A549 (cell line): ENCODE measurements at regions not wholly inside any gene's neighbourhood (a gene's known extent, or its start where the extent isn't known, plus 50 kb on each side); places are given as distances from the start of the nearest gene placed in this dataset.

Experiments
- ATAC-seq, 2 experiments: fragments of 200-7000 bp in 1 of 2; fragments of >200 bp in 1 of 2; cut with Nextera tagmentation in 1 of 2; cut with Tn5 transposase in 1 of 2; 3 replicates each; pipeline versions ENCODE4 v1.8.0 to v1.9.1; 2018 to 2020; ENCODE audit warnings: mild to moderate bottlenecking in 1 of 2, moderate library complexity in 1 of 2
- CTCF ChIA-PET: fragments of 300-600 bp; sonication (Branson Sonifier 250); formaldehyde crosslinking; extraction: SDS; loops from one replicate; lab custom pipeline; 2021; ENCODE audit warnings: antibody characterized with exemption, inconsistent platforms; lab: Yijun Ruan, JAX
- POLR2A ChIA-PET: fragments of 350-600 bp; formaldehyde crosslinking; extraction: SDS; loops from one replicate; lab custom pipeline; 2021; ENCODE audit warnings: antibody characterized with exemption, inconsistent platforms; lab: Yijun Ruan, JAX
- DNase-seq, 2 experiments: peaks; one replicate each; pipeline versions ENCODE4 v3.0.0 to v3.0.0-alpha.2; 2011 to 2016; ENCODE audit warnings: low read depth in 1 of 2, low spot score in 1 of 2
- FAIRE-seq: peaks from 2 replicates; lab custom pipeline; 2011; peaks lifted over from hg19 to GRCh38; lab: Jason Lieb, UNC
- H3K27ac ChIP-seq, 2 experiments: fragments of >200 bp; sonication (Bioruptor Twin); formaldehyde crosslinking; 3 replicates each; pipeline ENCODE4 v1.5.1; 2016 to 2017
- H3K4me1 ChIP-seq: fragments of >200 bp; sonication (Bioruptor Twin); formaldehyde crosslinking; 3 replicates; pipeline ENCODE4 v1.6.1; 2016
- H3K4me2 ChIP-seq: fragments of >200 bp; sonication (Bioruptor Twin); formaldehyde crosslinking; 3 replicates; pipeline ENCODE4 v1.6.1; 2016
- H3K4me3 ChIP-seq: fragments of >200 bp; sonication (Bioruptor Twin); formaldehyde crosslinking; 3 replicates; pipeline ENCODE4 v1.5.1; 2016
- H3K9me3 ChIP-seq: fragments of >200 bp; sonication (Bioruptor Twin); formaldehyde crosslinking; 3 replicates; pipeline ENCODE4 v1.6.1; 2016
- CHD2 ChIP-seq: fragments of 150-350 bp; IDR thresholded peaks from 2 replicates; pipeline ENCODE4 v1.6.1; 2014; ENCODE audit warnings: low read length; ENCODE audit not compliant: partially characterized antibody
- ESRRA ChIP-seq: fragments of 150-350 bp; IDR thresholded peaks from 2 replicates; pipeline ENCODE4 v1.6.1; 2014; ENCODE audit warnings: mild to moderate bottlenecking, low read length, borderline replicate concordance
- FOSL2 ChIP-seq, 2 experiments: fragments of 450-650 bp in 1 of 2; fragments of >200 bp in 1 of 2; sonication (Bioruptor Twin) in 1 of 2; formaldehyde crosslinking; IDR thresholded peaks; 2 replicates each; pipeline versions ENCODE4 v1.5.0 to v1.6.1; 2016 to 2020; ENCODE audit warnings: mild to moderate bottlenecking in 1 of 2, moderate library complexity in 1 of 2
- FOXS1 ChIP-seq: fragments of 250-450 bp; sonication (Bioruptor Pico); IDR thresholded peaks from 2 replicates; pipeline ENCODE4 v1.5.0; 2020; ENCODE audit warnings: mild to moderate bottlenecking, moderate library complexity
- GATA3 ChIP-seq: IDR thresholded peaks from 2 replicates; pipeline ENCODE4 v1.6.1; 2012; ENCODE audit warnings: borderline replicate concordance
- HDAC2 ChIP-seq: fragments of 200-600 bp; sonication (generic); IDR thresholded peaks from 2 replicates; pipeline ENCODE4 v1.6.1; 2016
- HOXA7 ChIP-seq: fragments of 250-450 bp; sonication (Bioruptor Pico); IDR thresholded peaks from 2 replicates; pipeline ENCODE4 v1.5.0; 2020; ENCODE audit warnings: mild to moderate bottlenecking, moderate library complexity
- KDM5A ChIP-seq: fragments of 200-600 bp; sonication (generic); IDR thresholded peaks from 2 replicates; pipeline ENCODE4 v1.6.1; 2016; ENCODE audit warnings: antibody characterized with exemption, mild to moderate bottlenecking
- MAFK ChIP-seq: fragments of 450-650 bp; IDR thresholded peaks from 2 replicates; pipeline ENCODE4 v1.6.1; 2014; ENCODE audit not compliant: partially characterized antibody
- MYC ChIP-seq: IDR thresholded peaks from 2 replicates; pipeline ENCODE4 v1.6.1; 2012; ENCODE audit warnings: mild to moderate bottlenecking, inconsistent platforms, low read length, improper control_type of control experiment, borderline replicate concordance
- NPAS2 ChIP-seq: fragments of 250-450 bp; sonication (Bioruptor Pico); IDR thresholded peaks from 2 replicates; pipeline ENCODE4 v1.8.0; 2022; ENCODE audit warnings: mild to moderate bottlenecking, moderate library complexity, borderline replicate concordance
- PHF8 ChIP-seq: fragments of 200-600 bp; sonication (generic); IDR thresholded peaks from 2 replicates; pipeline ENCODE4 v1.6.1; 2016; ENCODE audit warnings: low read depth, mild to moderate bottlenecking, antibody characterized with exemption, moderate library complexity, borderline replicate concordance
- RCOR1 ChIP-seq: fragments of 150-350 bp; IDR thresholded peaks from 2 replicates; pipeline ENCODE4 v1.6.1; 2014; ENCODE audit warnings: antibody characterized with exemption, low read length, low read depth
- SMC3 ChIP-seq: fragments of >200 bp; sonication (Bioruptor Twin); formaldehyde crosslinking; IDR thresholded peaks from 3 replicates; pipeline ENCODE4 v1.6.1; 2018; ENCODE audit warnings: inconsistent platforms
- WGBS: methylation state at CpG from one replicate; pipeline ENCODE4 v1.1.6; 2017; ENCODE audit errors: missing lambda C conversion rate; 5-methylcytosine and 5-hydroxymethylcytosine counted together
- TF ChIP-seq, protein P1 (sequence below): IDR thresholded peaks from 2 replicates; pipeline ENCODE4 v1.6.1; 2012
- TF ChIP-seq, protein P2 (sequence below): IDR thresholded peaks from 2 replicates; pipeline ENCODE4 v1.6.1; 2012; ENCODE audit warnings: low read depth, borderline replicate concordance
- TF ChIP-seq, protein P3 (sequence below): fragments of 250-450 bp; sonication (Bioruptor Pico); IDR thresholded peaks from 2 replicates; pipeline ENCODE4 v1.5.0; 2020; ENCODE audit warnings: low read depth, mild to moderate bottlenecking, moderate library complexity
- TF ChIP-seq, protein P4 (sequence below): fragments of >200 bp; sonication (Bioruptor Twin); formaldehyde crosslinking; IDR thresholded peaks from 3 replicates; pipeline ENCODE4 v1.5.1; 2016
- TF ChIP-seq, protein P5 (sequence below): fragments of 150-350 bp; IDR thresholded peaks from 2 replicates; pipeline ENCODE4 v1.6.1; 2014; ENCODE audit warnings: low read depth, mild to moderate bottlenecking, low read length
- TF ChIP-seq, protein P6 (sequence below): fragments of 200-600 bp; sonication (generic); IDR thresholded peaks from 2 replicates; pipeline ENCODE4 v1.6.1; 2016; ENCODE audit warnings: antibody characterized with exemption, mild to moderate bottlenecking, moderate library complexity

DNA sequence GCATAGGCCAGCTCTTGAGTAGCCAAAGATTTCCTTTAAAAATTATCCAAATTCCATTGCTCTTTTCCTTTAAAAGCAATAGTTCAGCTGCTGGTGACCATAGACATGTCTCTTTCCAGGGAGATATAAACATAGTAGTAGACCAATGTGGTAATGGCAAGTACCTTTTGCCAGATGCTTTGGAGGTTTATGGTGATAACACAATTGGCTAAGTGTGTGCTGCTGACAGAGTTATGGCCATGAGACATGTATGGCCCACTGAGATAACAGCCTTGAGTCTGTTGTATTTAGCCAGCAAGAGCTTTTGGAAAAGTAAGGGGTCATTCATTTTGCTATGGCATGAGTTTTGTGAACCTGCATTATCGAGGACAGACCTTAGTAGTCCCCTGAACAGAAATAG, 1146.8 kb downstream of the TUSC7 start:
- 76% methylated on average over 1 of the region's 1 CpG for WGBS
- Histone ChIP-seq H3K4me2 (no peak overlapping the region), H3K9me3 (peaks cover 6% of the 10 kb centered on the region; the same call in 2 of the 3 replicates), H3K27ac (no peak overlapping the region), H3K4me3 (no peak overlapping the region), H3K4me1 (peaks cover 23% of the 10 kb centered on the region)
- no peak for ATAC-seq
- no peak for DNase-seq
- CTCF ChIA-PET, result interaction anchor here (1.3 kb wide), 1 partner anchor 141 kb away, joined by 3 read pairs; no protein-coding TSS in a partner anchor
- POLR2A ChIA-PET, result no interaction called here
- FAIRE-seq, result no peak
- TF ChIP-seq NPAS2 (CRISPR knock-in tag) (no peak), HDAC2 (no peak), HOXA7 (CRISPR knock-in tag) (no peak), MYC (no peak), CHD2 (no peak), RCOR1 (no peak)
- TF ChIP-seq, protein P1, sequence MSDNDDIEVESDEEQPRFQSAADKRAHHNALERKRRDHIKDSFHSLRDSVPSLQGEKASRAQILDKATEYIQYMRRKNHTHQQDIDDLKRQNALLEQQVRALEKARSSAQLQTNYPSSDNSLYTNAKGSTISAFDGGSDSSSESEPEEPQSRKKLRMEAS, result no peak
- TF ChIP-seq, protein P2, sequence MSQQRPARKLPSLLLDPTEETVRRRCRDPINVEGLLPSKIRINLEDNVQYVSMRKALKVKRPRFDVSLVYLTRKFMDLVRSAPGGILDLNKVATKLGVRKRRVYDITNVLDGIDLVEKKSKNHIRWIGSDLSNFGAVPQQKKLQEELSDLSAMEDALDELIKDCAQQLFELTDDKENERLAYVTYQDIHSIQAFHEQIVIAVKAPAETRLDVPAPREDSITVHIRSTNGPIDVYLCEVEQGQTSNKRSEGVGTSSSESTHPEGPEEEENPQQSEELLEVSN, result no peak
- TF ChIP-seq, protein P3, sequence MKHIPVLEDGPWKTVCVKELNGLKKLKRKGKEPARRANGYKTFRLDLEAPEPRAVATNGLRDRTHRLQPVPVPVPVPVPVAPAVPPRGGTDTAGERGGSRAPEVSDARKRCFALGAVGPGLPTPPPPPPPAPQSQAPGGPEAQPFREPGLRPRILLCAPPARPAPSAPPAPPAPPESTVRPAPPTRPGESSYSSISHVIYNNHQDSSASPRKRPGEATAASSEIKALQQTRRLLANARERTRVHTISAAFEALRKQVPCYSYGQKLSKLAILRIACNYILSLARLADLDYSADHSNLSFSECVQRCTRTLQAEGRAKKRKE (CRISPR knock-in tag), result no peak
- TF ChIP-seq, protein P4, sequence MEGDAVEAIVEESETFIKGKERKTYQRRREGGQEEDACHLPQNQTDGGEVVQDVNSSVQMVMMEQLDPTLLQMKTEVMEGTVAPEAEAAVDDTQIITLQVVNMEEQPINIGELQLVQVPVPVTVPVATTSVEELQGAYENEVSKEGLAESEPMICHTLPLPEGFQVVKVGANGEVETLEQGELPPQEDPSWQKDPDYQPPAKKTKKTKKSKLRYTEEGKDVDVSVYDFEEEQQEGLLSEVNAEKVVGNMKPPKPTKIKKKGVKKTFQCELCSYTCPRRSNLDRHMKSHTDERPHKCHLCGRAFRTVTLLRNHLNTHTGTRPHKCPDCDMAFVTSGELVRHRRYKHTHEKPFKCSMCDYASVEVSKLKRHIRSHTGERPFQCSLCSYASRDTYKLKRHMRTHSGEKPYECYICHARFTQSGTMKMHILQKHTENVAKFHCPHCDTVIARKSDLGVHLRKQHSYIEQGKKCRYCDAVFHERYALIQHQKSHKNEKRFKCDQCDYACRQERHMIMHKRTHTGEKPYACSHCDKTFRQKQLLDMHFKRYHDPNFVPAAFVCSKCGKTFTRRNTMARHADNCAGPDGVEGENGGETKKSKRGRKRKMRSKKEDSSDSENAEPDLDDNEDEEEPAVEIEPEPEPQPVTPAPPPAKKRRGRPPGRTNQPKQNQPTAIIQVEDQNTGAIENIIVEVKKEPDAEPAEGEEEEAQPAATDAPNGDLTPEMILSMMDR, result no peak

DNA sequence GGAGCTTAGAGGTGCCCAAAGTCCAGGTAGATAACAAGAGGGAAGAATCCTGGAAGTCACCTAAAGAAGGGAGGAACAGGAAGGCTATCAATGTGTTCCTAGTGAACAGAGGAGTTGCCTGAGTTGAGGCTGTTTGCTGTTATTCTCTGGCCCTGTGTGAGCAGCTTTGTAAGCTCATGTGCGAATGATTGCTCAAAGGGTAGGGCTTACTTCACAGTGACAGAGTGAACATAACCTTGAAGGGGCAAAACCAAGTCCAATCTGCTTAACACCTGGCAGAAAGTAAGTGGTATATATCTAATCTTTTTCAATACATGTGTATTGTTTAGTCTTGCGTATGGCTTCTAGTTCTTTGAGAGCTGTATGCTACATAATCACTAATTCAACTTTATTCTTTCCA, 1153.6 kb downstream of the TUSC7 start:
- 91% methylated on average over 2 of the region's 2 CpGs for WGBS
- DNase-seq (no peak), FAIRE-seq (no peak), ATAC-seq (no peak)
- no peak overlapping the region for H3K27ac ChIP-seq
- ChIA-PET CTCF (no interaction called here), POLR2A (no interaction called here)
- H3K4me2 ChIP-seq, result no peak overlapping the region
- H3K9me3 ChIP-seq, result no peaks in the 10 kb centered on the region
- peaks cover 11% of the 10 kb centered on the region for H3K4me1 ChIP-seq
- H3K4me3 ChIP-seq, result no peak overlapping the region
- TF ChIP-seq KDM5A (no peak), PHF8 (no peak), FOSL2 (IDR thresholded peaks at IDR 0.05) (no peak), FOSL2 (CRISPR knock-in tag; IDR thresholded peaks at IDR 0.05) (no peak), MAFK (no peak), SMC3 (no peak)
- TF ChIP-seq, protein P2, result no peak
- TF ChIP-seq, protein P5, sequence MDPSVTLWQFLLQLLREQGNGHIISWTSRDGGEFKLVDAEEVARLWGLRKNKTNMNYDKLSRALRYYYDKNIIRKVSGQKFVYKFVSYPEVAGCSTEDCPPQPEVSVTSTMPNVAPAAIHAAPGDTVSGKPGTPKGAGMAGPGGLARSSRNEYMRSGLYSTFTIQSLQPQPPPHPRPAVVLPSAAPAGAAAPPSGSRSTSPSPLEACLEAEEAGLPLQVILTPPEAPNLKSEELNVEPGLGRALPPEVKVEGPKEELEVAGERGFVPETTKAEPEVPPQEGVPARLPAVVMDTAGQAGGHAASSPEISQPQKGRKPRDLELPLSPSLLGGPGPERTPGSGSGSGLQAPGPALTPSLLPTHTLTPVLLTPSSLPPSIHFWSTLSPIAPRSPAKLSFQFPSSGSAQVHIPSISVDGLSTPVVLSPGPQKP, result no peak
- TF ChIP-seq, protein P3 (CRISPR knock-in tag), result no peak

DNA sequence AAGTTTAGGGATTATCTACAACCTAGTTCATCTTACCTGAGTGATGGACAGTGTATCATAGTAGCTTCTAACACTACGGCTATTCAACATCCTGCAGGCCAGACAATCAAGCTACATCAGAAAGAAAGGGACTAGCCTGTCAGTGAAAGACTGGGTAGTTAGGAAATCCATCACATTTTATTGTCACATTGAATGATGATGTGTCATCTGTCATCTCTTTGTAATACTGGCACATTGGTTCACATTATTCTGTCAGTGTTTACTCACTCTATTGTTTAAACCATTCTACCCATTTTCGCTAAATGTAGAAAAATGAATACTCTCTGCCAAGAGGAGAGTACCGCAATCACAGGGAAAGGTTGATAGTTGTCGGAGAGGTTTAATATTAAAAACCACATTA, 1155.8 kb downstream of the TUSC7 start:
- H3K4me2 ChIP-seq, result peak overlapping the region; percentile 15; the same call in 2 of the 3 replicates
- peaks cover 25% of the 10 kb centered on the region for H3K4me1 ChIP-seq
- ChIA-PET CTCF (interaction anchor here (1.1 to 1.3 kb wide), 2 partner anchors 9 to 76 kb away, joined by 3 read pairs; no protein-coding TSS in a partner anchor), POLR2A (no interaction called here)
- WGBS, result 81% methylated on average over 4 of the region's 4 CpGs
- no peak overlapping the region for H3K27ac ChIP-seq
- FAIRE-seq (no peak), ATAC-seq (no peak), DNase-seq (no peak)
- no peaks in the 10 kb centered on the region for H3K9me3 ChIP-seq
- no peak overlapping the region for H3K4me3 ChIP-seq
- TF ChIP-seq MYC (no peak), ESRRA (no peak), GATA3 (no peak), FOXS1 (CRISPR knock-in tag) (no peak), MAFK (no peak)
- TF ChIP-seq, protein P1, result no peak
- TF ChIP-seq, protein P6, sequence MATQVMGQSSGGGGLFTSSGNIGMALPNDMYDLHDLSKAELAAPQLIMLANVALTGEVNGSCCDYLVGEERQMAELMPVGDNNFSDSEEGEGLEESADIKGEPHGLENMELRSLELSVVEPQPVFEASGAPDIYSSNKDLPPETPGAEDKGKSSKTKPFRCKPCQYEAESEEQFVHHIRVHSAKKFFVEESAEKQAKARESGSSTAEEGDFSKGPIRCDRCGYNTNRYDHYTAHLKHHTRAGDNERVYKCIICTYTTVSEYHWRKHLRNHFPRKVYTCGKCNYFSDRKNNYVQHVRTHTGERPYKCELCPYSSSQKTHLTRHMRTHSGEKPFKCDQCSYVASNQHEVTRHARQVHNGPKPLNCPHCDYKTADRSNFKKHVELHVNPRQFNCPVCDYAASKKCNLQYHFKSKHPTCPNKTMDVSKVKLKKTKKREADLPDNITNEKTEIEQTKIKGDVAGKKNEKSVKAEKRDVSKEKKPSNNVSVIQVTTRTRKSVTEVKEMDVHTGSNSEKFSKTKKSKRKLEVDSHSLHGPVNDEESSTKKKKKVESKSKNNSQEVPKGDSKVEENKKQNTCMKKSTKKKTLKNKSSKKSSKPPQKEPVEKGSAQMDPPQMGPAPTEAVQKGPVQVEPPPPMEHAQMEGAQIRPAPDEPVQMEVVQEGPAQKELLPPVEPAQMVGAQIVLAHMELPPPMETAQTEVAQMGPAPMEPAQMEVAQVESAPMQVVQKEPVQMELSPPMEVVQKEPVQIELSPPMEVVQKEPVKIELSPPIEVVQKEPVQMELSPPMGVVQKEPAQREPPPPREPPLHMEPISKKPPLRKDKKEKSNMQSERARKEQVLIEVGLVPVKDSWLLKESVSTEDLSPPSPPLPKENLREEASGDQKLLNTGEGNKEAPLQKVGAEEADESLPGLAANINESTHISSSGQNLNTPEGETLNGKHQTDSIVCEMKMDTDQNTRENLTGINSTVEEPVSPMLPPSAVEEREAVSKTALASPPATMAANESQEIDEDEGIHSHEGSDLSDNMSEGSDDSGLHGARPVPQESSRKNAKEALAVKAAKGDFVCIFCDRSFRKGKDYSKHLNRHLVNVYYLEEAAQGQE, result no peak
